Coronary artery (tissue), 2 donors: ENCODE measurements at regions not wholly inside any gene's neighbourhood (a gene's known extent, or its start where the extent isn't known, plus 50 kb on each side); places are given as distances from the start of the nearest gene placed in this dataset.
"Not testable (repeated sequence)": the region's sequence is repeated elsewhere in the genome, so short reads cannot be mapped to it uniquely, and the experiment has no call there.

ENCODE experiments used
- DNase-seq: peaks from one replicate; pipeline ENCODE4 v3.0.0-alpha.2; 2017; ENCODE audit warnings: low spot score
- H3K27ac ChIP-seq, 2 donors: fragments of 200-600 bp; sonication (generic); one replicate each; pipeline ENCODE4 v1.5.1; 2016 to 2019
- H3K4me3 ChIP-seq: fragments of 200-600 bp; sonication (generic); 2 replicates; pipeline ENCODE4 v1.5.1; 2016; ENCODE audit warnings: mild to moderate bottlenecking, moderate library complexity
- TF ChIP-seq, protein P1 (sequence below): fragments of 200-600 bp; sonication (generic); IDR thresholded peaks from one replicate; pipeline ENCODE4 v1.5.1; 2019; ENCODE audit warnings: antibody characterized with exemption

DNA sequence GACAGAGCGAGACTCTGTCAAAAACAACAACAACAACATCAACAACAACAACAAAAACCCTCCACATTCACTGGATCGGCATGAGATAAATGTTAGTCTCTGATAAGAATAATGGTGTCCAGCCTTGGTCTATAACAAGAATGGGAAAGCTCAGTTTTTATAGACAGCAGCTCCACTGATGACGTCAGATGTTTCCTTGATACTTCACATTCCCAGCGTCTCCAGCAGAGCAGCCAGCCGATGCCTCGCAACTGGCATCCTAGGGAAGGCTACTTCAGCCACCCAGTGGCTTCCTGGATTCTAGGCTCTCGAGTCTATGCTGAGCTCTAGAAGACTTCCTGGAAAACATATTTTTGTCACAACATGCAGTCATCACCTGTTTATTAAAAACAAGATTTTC, 271.4 kb upstream of the SMIM21 start:
- TF ChIP-seq, protein P1, sequence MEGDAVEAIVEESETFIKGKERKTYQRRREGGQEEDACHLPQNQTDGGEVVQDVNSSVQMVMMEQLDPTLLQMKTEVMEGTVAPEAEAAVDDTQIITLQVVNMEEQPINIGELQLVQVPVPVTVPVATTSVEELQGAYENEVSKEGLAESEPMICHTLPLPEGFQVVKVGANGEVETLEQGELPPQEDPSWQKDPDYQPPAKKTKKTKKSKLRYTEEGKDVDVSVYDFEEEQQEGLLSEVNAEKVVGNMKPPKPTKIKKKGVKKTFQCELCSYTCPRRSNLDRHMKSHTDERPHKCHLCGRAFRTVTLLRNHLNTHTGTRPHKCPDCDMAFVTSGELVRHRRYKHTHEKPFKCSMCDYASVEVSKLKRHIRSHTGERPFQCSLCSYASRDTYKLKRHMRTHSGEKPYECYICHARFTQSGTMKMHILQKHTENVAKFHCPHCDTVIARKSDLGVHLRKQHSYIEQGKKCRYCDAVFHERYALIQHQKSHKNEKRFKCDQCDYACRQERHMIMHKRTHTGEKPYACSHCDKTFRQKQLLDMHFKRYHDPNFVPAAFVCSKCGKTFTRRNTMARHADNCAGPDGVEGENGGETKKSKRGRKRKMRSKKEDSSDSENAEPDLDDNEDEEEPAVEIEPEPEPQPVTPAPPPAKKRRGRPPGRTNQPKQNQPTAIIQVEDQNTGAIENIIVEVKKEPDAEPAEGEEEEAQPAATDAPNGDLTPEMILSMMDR: no peak
- Histone ChIP-seq H3K27ac (no peak overlapping the region), H3K4me3 (no peak overlapping the region)
- DNase-seq: no peak

DNA sequence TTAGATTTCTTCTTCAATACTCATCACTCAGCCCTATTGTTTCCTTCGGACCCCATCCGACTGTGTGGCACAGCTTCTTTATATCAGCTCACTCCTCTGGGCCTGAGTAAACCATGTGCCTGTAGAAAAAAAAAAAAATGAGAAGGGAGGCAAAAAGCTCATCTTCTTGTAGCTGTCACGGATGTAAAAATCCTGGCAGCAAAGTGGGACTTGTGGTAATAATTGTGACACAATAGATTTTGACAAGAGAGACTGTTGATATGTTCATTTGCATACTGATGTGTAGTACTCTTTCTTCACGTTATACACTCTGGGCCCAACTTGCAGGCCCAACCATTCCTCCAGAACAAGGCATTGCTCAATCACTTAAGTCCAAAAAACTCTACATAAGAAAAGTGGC, 270.0 kb upstream of the SMIM21 start:
- no peak for DNase-seq
- Histone ChIP-seq H3K27ac (no peak overlapping the region), H3K4me3 (no peak overlapping the region)
- TF ChIP-seq, protein P1: no peak

DNA sequence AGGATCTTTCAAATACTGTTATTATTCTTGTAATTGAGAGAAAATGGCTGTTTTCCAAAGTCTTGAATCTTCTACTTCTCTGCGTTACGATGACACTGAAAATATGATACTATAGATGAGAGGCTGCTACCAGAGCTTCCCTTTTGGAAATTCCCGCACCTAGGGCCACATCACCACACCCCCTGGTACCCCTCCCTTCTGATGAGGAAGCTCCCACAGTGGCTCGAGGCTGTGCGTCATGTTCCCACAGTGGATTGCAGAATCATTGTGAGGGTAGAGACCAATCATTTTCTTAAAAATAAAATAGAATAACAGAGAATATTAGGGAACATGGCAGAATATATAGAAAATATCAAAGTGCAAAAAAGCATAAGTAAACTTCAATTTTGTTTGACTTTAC, 268.9 kb upstream of the SMIM21 start:
- TF ChIP-seq, protein P1: no peak
- Histone ChIP-seq H3K27ac (no peak overlapping the region), H3K4me3 (no peak overlapping the region)
- DNase-seq: no peak

DNA sequence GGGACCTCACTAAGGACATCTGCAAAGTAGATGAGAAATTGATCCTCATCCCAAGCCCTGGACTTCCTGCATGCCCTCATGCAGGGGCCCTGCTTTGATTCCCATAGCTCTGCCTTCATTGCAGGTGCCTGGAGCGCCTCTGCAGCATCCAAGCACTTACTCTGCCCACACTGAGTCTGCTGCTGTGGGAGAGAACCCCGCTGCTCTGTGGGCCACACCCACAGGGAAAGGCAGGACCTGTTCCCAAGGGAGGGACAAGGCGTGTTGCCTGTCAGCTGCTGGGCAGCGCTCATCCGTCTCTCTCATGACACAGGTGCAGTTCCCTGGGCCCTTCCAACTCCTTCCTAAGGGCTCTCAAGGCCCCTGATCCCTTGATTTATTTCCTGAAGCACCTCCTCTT, 266.8 kb upstream of the SMIM21 start:
- TF ChIP-seq, protein P1: no peak
- H3K4me3 ChIP-seq: no peak overlapping the region
- DNase-seq: no peak

DNA sequence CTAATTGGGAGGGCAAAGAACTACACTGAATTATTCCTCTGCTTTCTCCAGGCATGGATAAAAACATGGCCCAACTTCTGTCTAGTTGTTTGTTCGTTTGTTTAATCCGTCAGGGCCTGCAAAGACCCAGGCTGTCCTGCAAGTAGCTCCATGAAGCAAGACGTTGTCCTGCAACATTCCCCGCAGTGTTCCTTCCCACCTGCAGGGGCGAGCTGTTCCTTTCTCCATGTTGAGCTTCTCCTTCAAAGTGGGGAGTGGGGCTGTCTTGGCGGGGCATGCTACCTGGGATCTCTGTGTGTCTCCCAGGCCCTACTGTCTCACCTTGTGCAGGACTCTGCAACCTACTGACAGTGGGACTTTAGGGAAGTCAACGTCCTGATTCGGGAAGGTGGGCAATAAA, 264.0 kb upstream of the SMIM21 start:
- Histone ChIP-seq H3K27ac (no peak overlapping the region), H3K4me3 (no peak overlapping the region)
- TF ChIP-seq, protein P1: no peak
- no peak for DNase-seq

More for the DNA sequence above, 266.8 kb upstream of the SMIM21 start:
- H3K27ac ChIP-seq: no peak overlapping the region

DNA sequence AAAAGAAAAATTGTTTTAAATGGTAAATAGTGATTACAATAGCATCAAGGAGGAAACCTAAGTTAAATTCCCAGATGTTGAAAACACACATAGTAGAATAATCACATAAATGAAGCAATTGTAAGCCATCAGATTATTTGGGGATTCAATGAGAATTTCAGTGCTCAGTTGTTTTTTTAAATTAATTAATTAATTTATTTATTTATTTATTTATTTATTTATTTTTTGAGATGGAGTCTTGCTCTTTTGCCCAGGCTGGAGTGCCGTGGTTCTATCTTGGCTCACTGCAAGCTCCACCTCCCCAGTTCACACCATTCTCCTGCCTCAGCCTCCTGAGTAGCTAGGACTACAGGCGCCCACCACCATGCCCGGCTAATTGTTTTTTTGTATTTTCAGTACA, 262.8 kb upstream of the SMIM21 start:
- not testable (repeated sequence) for H3K27ac ChIP-seq, DNase-seq, H3K4me3 ChIP-seq

DNA sequence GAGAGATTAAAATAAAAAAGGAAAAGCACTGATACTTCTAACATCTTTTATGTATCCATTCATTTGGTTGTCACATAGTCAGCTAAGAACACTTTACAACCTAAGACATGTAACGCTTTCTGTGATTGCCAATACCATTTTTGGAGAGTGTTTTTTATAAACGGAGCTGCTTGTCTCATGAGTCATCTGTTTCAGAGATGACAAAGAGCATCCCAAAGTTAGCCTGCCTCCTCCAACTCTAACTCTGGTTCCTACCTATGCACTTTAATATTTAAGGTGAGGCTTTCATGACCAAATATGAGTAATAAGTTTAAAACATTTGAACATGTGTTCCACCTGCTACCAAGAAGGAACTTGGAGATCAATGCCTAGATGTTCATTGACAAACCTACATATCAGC, 260.1 kb upstream of the SMIM21 start:
- H3K27ac ChIP-seq: no peak overlapping the region
- TF ChIP-seq, protein P1: no peak
- H3K4me3 ChIP-seq: no peak overlapping the region
- DNase-seq: no peak

DNA sequence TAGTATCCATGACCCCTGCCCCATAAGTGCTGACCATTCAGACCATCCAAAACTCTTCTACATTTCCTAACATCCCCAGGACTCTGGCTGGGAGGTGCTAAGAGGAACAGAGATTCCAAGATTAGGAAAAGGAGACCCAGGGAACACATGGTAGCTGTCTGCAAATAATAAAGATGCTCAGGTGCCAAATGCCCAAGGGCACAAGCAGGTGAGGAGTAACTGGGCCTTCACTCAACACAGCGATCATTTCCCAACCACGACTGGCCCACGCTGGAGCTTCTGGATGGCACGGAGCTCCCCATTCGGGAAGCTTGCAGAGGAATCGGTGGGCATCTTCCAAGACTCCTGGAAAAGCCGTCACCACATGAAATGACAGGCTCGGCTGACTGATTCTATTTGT, 255.9 kb upstream of the SMIM21 start:
- TF ChIP-seq, protein P1: no peak
- Histone ChIP-seq H3K27ac (no peak overlapping the region), H3K4me3 (no peak overlapping the region)
- DNase-seq: no peak
